ENCODE measurements at regions not wholly inside any gene's neighbourhood (a gene's known extent, or its start where the extent isn't known, plus 50 kb on each side); places are given as distances from the start of the nearest gene placed in this dataset.

- Histone ChIP-seq H3K27ac (ENCODE audit: low read depth, low read length, poor library complexity, severe bottlenecking) (no peak overlapping the region), H3K4me3 (ENCODE audit: low read depth, low read length, poor library complexity, severe bottlenecking) (no peak overlapping the region), H2AFZ (ENCODE audit: low read length) (no peak overlapping the region), H4K20me1 (ENCODE audit: insufficient read depth, low read length) (no peaks in the 10 kb centered on the region), H3K36me3 (ENCODE audit: insufficient read depth, low read length) (no peaks in the 10 kb centered on the region), H3K9me3 (ENCODE audit: low read length) (no peaks in the 10 kb centered on the region), H3K4me2 (ENCODE audit: low read length) (no peak overlapping the region), H3K4me1 (ENCODE audit: insufficient read depth, low read length, poor library complexity, severe bottlenecking) (peaks cover 12% of the 10 kb centered on the region), H3K79me2 (ENCODE audit: insufficient read depth, low read depth, low read length) (no peaks in the 10 kb centered on the region), H3K9me2 (ENCODE audit: insufficient read depth, low read length) (no peaks in the 10 kb centered on the region)
- BruUV-seq (replicated peaks) = no TSS peak
- CTCF ChIA-PET (ENCODE audit: unreplicated experiment) = no interaction called here
- POLR2A ChIA-PET = interaction anchor here (1.2 kb wide), 1 partner anchor 83 kb away, joined by 3 read pairs; no protein-coding TSS in a partner anchor
- TF ChIP-seq CTCF (conservative IDR thresholded peaks at IDR 0.05; ENCODE audit: low read length) (no peak), EZH2phosphoT487 (IDR thresholded peaks at IDR 0.05; ENCODE audit: borderline replicate concordance, low read depth, low read length) (no peak)
- no peak for DNase-seq (ENCODE audit: low spot score)
- intact Hi-C loops (cut with micrococcal nuclease; ENCODE audit: unreplicated experiment) = no loop called here
Measured at GRCh38 chr1:56399795-56400194, 179.6 kb downstream of the PLPP3 start.

- no peak overlapping the region for H2AFZ ChIP-seq (ENCODE audit: low read length)
- no peaks in the 10 kb centered on the region for H3K36me3 ChIP-seq (ENCODE audit: insufficient read depth, low read length)
- no peak overlapping the region for H3K27ac ChIP-seq (ENCODE audit: low read depth, low read length, poor library complexity, severe bottlenecking)
- H4K20me1 ChIP-seq (ENCODE audit: insufficient read depth, low read length) = no peaks in the 10 kb centered on the region
- no peaks in the 10 kb centered on the region for H3K79me2 ChIP-seq (ENCODE audit: insufficient read depth, low read depth, low read length)
- no peak for DNase-seq (ENCODE audit: low spot score)
- TF ChIP-seq CTCF (conservative IDR thresholded peaks at IDR 0.05; ENCODE audit: low read length) (no peak), EZH2phosphoT487 (IDR thresholded peaks at IDR 0.05; ENCODE audit: borderline replicate concordance, low read depth, low read length) (no peak)
- ChIA-PET CTCF (ENCODE audit: unreplicated experiment) (no interaction called here), POLR2A (interaction anchor here (1.2 kb wide), 1 partner anchor 84 kb away, joined by 3 read pairs; no protein-coding TSS in a partner anchor)
- peaks cover 12% of the 10 kb centered on the region for H3K4me1 ChIP-seq (ENCODE audit: insufficient read depth, low read length, poor library complexity, severe bottlenecking)
- intact Hi-C loops (cut with micrococcal nuclease; ENCODE audit: unreplicated experiment) = no loop called here
- H3K9me3 ChIP-seq (ENCODE audit: low read length) = no peaks in the 10 kb centered on the region
- H3K9me2 ChIP-seq (ENCODE audit: insufficient read depth, low read length) = no peaks in the 10 kb centered on the region
- BruUV-seq (replicated peaks) = no TSS peak
- H3K4me2 ChIP-seq (ENCODE audit: low read length) = no peak overlapping the region
- no peak overlapping the region for H3K4me3 ChIP-seq (ENCODE audit: low read depth, low read length, poor library complexity, severe bottlenecking)
Measured at GRCh38 chr1:56399326-56399725, 180.0 kb downstream of the PLPP3 start.

- Histone ChIP-seq H3K79me2 (ENCODE audit: insufficient read depth, low read depth, low read length) (no peaks in the 10 kb centered on the region), H3K4me2 (ENCODE audit: low read length) (no peak overlapping the region), H3K9me2 (ENCODE audit: insufficient read depth, low read length) (no peaks in the 10 kb centered on the region), H3K36me3 (ENCODE audit: insufficient read depth, low read length) (no peaks in the 10 kb centered on the region), H3K4me1 (ENCODE audit: insufficient read depth, low read length, poor library complexity, severe bottlenecking) (peaks cover 12% of the 10 kb centered on the region), H3K9me3 (ENCODE audit: low read length) (no peaks in the 10 kb centered on the region), H2AFZ (ENCODE audit: low read length) (no peak overlapping the region), H4K20me1 (ENCODE audit: insufficient read depth, low read length) (no peaks in the 10 kb centered on the region), H3K27ac (ENCODE audit: low read depth, low read length, poor library complexity, severe bottlenecking) (no peak overlapping the region), H3K4me3 (ENCODE audit: low read depth, low read length, poor library complexity, severe bottlenecking) (no peak overlapping the region)
- BruUV-seq (replicated peaks) = no TSS peak
- CTCF ChIA-PET (ENCODE audit: unreplicated experiment) = no interaction called here
- POLR2A ChIA-PET = interaction anchor here (0.6 to 0.7 kb wide), 3 partner anchors 12 to 27 kb away, joined by 4 to 14 read pairs (median 5); no protein-coding TSS in a partner anchor
- intact Hi-C loops (cut with micrococcal nuclease; ENCODE audit: unreplicated experiment) = no loop called here
- TF ChIP-seq CTCF (conservative IDR thresholded peaks at IDR 0.05; ENCODE audit: low read length) (no peak), EZH2phosphoT487 (IDR thresholded peaks at IDR 0.05; ENCODE audit: borderline replicate concordance, low read depth, low read length) (no peak)
- no peak for DNase-seq (ENCODE audit: low spot score)
Measured at GRCh38 chr1:56397811-56398231, 181.5 kb downstream of the PLPP3 start.
